OCI-LY7 (cell line): ENCODE measurements at regions not wholly inside any gene's neighbourhood (a gene's known extent, or its start where the extent isn't known, plus 50 kb on each side); places are given as distances from the start of the nearest gene placed in this dataset.

Source experiments
- EZH2phosphoT487 ChIP-seq: fragments of 200-600 bp; sonication (generic); IDR thresholded peaks from 2 replicates; pipeline ENCODE4 v1.6.1; 2018; ENCODE audit warnings: low read depth, borderline replicate concordance, mild to moderate bottlenecking, mixed run types, antibody characterized with exemption, low read length, moderate library complexity, mixed read lengths
- TF ChIP-seq, protein P1 (sequence below): fragments of 200-600 bp; sonication (generic); conservative IDR thresholded peaks from 2 replicates; pipeline ENCODE4 v1.5.1; 2014; ENCODE audit warnings: mild to moderate bottlenecking, antibody characterized with exemption, low read length, moderate library complexity, mixed read lengths

DNA sequence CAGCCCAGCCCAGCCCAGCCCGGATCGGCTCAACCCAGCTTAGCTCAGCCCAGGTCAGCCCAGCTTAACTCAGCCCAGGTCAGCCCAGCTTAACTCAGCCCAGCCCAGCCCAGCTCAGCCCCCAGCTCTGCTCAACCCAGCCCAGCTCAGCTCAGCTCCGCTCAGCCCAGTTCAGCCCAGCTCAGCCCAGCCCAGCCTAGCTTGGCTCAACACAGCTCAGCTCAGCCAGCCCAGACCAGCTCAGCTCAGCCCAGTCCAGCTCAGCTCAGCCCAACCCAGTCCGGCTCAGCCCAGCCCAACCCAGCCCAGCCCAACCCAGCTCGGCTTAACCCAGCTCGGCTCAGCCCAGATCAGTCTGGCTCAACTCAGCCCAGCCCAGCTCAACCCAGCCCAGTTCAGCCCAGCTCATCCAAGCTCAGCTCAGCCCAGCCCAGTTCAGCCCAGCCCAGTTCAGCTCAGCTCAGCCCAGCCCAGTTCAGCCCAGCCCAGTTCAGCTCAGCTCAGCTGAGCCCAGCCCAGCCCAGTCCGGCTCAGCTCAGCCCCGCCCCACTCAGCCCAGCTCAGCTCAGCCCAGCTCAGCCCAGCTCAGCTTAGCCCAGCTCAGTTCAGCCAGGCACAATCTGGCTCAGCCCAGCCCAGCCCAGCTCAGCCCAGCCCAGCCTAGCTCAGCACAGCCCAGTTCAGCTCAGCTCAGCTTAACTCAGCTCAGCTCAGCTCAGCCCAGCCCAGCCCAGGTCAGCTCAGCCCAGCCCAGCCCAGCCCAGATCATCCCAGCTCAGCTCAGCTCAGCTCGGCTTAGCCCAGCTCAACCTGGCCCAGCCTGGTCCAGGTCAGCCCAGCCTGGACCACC lies 331.7 kb downstream of the TMEM121 start:
- no peak for TF ChIP-seq EZH2phosphoT487
- TF ChIP-seq, protein P1, sequence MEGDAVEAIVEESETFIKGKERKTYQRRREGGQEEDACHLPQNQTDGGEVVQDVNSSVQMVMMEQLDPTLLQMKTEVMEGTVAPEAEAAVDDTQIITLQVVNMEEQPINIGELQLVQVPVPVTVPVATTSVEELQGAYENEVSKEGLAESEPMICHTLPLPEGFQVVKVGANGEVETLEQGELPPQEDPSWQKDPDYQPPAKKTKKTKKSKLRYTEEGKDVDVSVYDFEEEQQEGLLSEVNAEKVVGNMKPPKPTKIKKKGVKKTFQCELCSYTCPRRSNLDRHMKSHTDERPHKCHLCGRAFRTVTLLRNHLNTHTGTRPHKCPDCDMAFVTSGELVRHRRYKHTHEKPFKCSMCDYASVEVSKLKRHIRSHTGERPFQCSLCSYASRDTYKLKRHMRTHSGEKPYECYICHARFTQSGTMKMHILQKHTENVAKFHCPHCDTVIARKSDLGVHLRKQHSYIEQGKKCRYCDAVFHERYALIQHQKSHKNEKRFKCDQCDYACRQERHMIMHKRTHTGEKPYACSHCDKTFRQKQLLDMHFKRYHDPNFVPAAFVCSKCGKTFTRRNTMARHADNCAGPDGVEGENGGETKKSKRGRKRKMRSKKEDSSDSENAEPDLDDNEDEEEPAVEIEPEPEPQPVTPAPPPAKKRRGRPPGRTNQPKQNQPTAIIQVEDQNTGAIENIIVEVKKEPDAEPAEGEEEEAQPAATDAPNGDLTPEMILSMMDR: no peak
